GM21515 (cell line): ENCODE measurements at regions not wholly inside any gene's neighbourhood (a gene's known extent, or its start where the extent isn't known, plus 50 kb on each side); places are given as distances from the start of the nearest gene placed in this dataset.
"Not testable (repeated sequence)": the region's sequence is repeated elsewhere in the genome, so short reads cannot be mapped to it uniquely, and the experiment has no call there.

Source experiments
- ATAC-seq: cut with Tn5 transposase; IDR thresholded peaks from one replicate; pipeline ENCODE4 v1.9.1; 2021; ENCODE audit not compliant: unreplicated experiment

DNA sequence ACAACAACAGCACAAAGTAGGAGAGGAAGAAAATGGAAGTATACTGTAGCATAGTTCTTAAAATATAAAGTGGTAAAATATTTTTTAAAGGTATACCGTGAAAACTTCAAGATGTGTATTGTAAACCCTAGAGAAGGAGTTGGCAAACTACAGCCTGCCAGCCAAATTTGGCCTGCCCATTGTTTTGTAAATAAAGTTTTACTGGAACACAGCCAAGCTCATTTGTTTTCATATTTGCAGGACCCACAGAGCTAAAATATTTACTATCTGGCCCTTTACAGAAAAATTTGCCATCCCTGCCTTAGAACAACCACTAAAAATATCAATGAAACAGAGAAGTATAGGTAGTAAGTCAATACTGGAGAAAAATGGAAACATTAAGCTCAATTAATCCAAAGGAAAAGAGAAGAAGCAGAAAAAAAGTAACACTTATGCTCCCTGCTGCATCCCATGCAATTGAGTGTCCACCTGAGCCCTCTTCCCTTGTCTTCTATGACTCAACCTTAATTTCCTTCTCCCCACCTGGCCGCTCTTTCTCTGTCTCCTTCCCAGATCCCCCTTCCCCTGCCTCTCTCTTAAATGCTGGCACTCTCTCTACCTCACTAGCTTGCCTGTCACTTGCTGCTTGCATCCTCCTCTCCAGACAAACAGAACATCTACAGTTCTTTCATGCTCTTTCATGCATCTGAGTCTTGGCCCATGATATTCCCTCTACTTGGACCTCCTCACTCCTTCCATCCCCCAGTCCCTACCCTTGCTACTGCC lies 50.6 kb upstream of the FER start:
- no peak for ATAC-seq

DNA sequence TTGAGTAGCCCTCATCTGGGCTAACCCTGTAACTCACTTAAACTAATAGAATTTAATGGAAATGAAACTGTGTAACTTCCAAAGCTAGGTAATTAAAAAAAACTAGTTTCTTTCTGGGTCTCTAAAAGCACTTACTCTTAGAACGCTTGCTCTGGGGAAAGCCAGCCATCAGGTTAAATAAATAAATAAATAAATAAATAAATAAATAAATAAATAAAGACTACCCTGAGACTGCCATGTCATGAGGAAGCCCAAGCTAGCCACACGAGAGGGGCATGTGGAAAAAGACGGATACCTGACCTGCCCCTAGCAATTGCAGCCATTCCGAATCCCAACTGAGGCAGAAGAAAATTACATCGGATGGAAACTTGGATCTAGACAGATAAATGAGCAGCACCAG lies 51.3 kb upstream of the FER start:
- no peak for ATAC-seq

DNA sequence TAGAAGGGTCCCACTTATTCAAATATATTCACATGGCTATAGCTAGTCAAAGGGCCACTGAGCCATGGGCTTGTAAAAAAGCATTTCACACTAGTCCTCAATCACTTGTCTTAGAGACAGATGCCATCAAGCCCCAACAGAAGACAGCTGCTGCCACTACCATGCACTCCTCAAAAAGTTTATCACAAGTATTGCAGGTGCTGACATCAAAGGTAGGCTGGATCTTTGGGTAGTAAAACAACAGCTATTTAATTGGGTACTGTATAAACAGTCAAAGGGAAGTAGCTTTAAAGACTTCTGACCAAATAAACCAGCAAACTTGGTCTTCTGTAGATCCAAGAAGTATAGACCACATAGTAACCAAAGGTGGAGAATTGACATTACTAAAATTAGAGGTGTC lies 59.2 kb upstream of the FER start:
- ATAC-seq, result no peak

DNA sequence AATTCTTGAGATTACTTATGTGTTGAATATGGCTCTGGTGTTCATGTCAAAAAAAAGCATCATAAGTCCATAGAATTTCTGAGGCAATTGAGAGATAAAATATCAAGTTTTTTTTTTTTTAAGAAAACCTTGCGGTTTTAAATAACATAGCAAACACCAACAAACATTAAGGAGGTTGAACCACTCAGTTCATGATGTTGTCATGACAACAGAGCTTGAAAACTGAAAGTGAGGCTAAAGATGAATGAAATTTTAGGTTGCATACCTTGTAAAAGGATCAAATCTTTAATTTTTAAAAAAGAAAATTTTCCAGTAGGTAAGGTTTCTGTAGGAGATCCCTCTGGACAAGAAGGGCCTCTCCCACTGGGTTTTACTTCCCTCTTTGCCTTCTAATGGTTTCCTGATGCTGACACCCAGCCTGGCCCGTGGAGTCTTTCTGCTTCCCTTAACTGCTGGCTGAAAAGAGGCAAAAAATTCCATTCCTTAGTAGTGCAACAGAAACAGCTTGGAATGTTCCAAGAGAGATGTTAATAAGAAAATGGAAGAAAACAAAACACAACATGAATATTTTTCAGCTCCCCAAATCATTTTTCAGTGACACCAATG lies 60.0 kb upstream of the FER start:
- no peak for ATAC-seq

DNA sequence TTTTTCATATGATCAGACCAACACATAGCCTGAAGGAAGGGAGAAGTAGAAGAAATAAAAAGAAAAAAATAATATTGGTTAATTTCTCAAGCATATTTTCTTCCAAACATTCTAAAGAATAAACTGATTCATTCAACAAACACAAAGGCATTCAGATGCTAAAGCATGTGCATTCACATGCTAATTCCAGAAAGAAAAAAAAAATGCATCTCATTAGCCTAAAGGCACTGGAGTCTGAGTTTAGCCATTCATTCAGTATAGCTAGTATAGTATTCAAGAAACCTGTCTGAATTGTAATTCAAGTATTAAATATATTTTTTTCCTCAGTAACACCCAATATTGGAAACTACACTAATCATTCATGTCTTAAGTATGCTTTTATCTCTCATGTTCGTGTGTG lies 61.0 kb upstream of the FER start:
- ATAC-seq, result no peak

DNA sequence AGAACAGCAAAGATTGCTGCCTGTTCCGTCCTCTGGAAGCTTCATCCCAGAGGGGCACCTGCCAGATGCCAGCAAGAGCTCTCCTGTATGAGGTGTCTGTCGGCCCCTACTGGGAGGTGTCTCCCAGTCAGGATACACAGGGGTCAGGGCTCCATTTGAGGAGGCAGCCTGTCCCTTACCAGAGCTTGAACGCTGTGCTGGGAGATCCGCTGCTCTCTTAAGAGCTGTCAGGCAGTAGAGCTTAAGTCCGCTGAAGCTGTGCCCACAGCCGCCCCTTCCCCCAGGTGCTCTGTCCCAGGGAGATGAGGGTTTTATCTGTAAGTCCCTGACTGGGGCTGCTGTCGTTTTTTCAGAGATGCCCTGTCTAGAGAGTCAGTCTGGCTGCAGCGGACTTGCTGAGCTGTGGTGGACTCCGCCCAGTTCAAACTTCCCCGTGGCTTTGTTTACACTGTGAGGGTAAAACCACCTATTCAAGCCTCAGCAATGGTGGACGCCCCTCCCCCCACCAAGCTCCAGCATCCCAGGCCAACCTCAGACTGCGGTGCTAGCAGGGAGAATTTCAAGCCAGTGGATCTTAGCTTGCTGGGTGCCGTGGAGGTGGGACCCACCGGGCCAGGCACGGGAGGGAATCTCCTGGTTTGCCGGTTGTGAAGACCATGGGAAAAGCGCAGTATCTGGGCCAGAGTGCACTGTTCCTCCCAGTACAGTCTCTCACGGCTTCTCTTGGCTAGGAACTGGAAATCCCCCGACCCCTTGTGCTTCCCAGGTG lies 62.1 kb upstream of the FER start:
- ATAC-seq, result not testable (repeated sequence)

DNA sequence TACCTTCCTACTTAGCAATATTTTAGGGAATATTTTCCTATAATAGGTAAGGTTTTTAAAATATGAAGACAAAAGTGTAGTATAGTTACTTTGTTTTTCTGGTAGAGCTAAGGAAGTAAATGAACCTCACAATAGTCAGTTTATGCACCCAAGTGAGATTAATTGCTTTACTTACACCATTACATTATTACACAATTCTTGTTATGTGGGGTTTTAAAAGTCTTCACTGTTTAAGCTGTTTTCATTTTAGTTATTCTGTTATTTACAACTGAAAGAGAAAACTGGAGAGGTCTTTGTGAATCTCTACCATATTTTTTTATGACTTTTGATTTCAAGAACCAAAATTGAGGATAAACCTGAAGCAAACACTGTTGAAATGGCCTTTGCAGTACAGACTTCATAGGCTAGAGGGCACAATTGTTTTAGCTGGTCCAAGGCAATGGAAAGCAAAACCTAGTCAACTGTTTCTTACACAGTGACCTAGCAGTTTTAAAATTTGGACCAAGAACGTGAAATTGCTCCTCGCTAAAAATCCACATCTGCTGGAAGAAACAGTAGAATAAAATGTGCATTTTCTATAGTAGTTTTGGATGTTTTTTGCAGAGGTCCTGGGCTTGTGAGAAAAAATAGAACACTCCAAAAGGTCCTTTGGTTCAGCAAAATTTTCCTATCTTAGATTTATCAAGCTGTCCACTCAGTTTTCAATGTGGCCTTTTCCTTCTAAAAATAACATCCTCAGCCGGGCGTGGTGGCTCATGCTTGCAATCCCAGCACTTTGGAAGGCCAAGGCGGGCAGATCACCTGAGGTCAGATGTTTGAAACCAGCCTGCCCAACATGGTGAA lies 66.4 kb upstream of the FER start:
- ATAC-seq, result peak; percentile 92

DNA sequence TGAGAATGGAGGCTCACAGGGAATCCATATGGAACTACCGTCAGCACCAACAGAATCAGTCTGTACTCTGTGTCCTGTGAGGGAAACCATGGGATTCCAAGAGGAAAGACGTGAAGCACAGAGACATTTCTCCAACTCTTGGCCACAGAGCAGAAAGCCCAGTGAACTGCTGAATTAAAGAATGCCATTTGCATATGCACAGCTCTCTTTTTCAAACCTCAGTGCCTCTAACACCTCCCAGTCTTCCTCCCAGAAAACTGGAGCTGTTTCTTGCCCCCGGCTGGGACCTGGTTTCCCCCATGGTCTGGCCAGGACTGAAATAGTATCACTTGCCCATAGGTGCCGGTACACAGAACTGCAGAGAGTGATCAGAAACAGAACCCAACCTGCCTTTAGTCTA lies 69.6 kb upstream of the FER start:
- no peak for ATAC-seq

DNA sequence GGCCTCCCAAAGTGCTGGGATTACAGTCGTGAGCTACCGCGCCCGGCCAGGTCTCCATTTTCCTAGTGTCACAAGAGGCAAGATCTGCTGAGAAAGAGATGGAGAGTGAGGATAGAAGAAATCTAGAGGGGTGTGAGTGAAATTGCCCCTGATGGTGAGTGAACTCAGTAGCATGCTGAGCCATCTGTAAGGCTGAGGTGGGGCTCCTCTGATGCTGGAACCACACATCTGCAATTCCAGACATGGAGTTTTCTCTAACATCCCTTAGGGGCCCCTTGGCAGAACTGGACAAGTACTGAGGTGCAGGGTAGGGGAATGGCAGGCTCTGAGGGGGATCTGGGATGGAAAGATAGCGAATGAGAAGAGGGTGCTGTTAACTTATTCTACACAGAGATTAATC lies 72.0 kb upstream of the FER start:
- no peak for ATAC-seq

DNA sequence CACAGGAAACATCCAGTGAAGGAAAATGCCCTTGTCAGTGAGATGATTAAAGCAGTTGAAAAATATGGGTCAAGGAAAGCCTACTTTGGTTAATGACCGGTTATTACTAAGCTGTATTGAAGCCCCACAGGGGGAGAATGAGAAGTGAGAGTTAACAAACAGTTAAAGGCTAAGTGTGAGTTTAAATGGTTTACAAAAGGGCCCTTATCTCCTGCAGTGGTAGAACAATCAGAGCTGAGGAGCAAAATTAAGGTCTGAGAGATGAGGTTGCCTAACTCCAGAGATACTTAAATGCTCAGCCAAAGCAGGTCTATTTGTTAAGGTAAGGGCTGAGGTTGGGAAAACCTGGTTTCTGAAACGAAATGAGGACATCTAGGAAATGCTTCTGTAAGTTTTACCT lies 75.1 kb upstream of the FER start:
- no peak for ATAC-seq

DNA sequence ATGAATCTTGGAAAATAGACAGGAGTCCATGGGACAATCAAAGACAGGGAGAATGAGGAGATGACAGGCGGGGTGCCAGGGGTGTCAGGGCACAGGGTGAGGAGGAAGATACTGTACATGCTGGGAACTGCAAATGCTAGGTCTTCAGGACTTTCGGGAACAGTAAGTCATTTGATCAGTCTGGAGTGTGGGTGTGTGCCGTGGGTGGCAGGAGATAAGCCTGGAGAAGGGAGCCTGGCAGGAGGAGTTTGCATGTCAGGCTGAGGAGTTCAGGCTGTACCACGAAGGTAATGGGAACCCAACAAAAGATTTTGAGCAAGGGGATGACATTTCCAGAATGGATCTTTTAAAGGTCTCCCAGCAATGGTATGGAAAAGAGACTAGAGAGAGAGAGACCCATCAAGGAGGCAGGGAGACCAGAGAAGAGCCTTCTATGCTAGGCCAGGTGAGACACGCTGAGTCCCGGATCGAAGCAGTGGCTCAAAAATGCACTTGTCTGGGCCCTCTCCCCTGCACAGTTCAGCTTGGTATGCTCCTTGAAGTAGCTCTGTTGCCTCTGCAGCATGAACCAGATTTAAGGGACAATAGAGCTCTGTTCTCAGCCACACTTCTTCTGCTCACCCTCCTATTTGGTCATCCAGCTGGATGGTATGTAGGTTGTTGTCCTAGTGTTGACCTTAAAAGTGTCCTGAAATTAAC lies 77.0 kb upstream of the FER start:
- ATAC-seq, result no peak

DNA sequence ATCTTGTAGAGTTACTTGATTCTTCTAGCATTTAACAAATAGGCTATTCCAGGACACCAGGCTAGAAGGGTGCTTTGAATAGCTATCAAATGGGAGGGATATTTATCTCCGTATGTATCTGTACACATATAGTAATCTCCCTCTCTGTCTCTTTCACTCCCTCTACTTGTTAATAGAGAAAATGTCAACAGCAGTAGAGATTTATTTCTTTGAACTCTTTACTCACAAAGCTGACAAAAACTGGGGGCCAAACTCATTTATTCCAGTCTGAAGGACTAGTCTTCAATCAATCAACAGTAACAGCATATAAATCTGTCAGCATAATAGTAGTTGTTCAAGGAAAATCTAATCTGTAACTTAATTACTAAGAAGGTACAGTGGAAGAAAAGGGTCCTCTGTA lies 78.2 kb upstream of the FER start:
- ATAC-seq, result no peak

DNA sequence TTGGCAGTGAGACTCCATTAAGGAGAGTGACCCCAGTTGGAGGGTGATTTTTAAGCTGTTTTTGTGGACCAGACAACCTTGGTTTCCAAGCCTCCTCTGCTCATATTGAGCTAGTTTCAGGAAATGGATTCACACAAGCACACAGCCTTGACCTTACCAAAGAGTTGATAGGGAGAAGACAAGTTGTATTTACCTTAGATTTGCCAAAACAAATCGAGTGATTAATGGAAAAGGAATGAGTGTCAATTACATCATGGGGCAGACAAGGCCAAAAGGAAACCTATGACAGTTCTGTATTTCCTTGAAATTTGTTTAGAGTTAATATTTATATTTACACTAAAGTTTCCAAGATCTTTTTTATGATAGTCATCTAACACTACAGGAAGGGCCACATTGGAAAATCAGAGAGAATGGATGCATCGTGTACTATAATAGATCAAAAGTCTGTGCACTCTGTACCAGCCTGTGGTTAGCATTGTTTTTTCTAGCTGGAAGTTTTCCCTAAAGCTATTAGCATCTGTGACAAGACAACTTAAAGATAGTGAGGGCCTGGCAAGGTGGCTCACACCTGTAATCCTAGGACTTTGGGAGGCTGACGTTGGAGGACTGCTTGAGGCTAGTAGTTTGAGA lies 86.0 kb upstream of the FER start:
- ATAC-seq, result no peak

DNA sequence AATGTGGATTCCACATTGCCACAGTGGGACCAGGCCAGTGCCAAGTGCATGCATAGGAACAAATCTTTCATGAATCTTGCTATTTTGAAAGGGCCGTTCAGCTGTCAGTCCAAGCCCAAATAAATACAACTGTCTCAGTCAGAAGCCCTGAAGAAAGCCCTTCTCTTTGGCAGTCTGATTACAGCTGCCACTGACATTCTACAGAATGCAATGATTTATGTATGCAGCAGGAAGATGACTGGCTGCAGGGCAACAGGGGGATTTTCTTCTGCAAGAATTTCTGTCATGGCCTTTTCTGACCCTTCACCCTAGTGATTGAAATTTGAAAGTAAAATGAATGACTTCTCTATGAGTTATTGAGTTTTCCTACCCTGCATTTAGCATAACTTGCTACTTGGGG lies 86.7 kb upstream of the FER start:
- ATAC-seq, result no peak

DNA sequence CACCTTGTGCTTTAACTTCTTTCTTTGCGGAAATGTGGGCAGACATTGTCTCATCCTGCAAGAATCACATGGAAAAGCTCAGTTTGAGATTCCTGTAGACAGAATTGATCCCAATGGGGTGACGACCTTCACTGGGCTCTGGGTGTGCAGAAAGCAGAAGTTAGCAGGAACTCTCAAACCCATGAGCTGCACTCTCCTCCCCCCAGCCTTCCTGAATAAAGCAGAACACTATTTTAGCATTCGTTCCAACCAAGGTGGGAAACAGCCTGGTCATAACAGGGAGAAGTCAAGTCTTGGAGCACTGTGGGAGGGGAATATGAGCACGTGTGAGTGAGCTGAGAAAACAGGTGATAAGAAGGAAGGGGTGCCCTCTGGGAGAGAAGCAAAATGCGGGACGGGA lies 87.4 kb upstream of the FER start:
- no peak for ATAC-seq

DNA sequence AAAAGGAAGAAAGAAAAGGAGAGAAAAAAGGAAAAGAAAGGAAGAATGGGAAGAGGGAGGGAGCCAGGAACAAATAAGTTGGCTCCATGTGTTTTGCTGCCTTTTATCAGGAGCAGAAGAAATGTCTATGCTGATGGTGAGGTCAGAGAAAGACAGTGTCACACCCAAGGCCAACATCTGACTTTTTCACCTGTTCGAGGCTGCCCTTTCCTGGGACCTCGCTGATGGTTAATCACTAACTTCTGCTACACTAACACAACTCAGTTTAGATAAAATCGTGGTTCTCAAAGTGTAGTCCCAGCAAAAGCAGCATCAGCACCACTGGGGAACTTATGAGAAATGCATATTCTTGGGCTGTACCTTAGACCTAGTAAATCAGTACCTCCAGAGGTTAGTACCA lies 88.2 kb upstream of the FER start:
- no peak for ATAC-seq

DNA sequence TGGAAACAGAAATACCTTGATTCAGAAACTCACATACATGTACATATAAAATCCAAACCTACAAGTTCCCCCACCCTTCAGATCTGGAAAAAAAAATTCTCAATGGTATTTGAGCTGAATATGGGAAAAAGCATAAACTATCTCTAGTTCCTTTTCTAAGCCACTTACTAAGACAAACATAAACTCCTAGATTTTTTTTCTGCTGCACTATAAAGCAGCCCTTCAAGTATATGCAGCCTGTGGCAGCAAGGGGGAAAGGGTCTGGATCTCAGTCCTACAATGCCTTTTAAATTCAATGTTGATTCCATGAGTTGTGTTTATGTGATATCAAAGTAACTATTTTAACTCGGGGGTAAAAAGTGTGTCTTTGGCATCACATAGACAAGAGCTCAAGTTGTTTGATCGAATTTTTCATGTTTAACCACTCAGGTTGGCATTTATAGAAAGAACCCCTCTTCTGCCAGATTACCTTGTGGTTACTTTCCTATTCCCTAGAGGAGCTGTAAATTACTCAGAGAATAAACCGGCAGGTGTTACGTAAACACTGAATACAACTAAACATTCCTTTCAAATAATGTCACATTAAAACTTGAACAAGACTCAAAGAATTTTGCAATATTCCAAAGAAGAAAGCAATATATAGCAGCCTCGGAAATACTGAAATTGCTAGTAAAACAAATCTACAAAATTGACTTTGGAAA lies 91.8 kb upstream of the FER start:
- ATAC-seq, result no peak

DNA sequence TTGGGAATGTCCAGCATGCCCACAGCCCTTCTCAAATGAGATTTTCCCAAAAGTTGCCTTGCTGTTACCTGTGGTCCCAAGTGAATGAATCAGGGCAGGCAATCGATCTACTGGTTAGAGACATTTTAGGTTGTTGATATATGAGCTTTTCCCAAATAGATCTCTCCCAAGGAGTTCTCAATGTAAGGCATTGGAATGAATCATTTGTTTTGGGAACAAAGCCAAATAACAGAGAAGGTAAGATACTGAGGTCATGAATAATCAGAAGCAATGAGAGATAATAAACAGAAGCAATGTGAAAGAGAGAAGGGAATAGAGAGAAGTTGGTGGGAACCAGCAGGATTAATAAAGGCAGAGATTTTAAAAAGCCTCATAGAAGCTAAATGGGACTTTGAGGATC lies 93.6 kb upstream of the FER start:
- no peak for ATAC-seq

DNA sequence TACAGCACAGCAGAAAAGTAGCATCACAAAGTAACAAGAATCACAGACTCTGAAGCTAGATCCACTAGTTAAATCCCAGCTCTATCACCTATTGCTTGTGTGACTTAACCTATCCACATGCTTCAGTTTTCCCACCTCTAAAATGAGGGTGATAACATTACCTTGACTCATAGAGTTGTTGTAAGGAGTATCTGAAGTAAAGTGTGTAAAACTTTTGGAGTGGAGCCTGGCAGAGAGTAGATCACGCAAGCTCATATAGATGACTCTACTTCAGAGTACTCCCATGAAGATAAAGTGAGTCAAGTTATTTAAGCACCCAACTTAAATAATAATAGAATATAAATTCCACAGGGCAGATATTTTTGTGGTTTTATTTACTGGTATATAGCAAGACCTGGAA lies 94.5 kb upstream of the FER start:
- no peak for ATAC-seq

DNA sequence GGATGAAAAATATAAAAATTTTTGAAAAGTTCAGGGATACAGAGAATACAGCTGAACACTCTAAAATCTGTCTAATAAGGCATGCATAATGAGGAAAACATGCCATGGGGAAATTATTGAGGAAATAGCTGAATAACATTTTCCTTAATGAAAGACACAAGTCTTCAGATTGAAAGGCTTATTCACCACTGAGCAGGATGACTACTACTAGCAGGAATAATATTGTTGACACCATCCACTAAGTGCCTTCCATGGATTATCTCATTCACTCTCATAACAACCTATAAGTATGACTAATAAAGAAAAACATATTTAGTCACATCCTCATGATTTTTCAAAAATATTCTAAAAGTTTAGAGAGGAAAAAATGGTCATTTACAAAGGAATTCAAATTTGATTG lies 96.7 kb upstream of the FER start:
- ATAC-seq, result no peak
